Tibial nerve (tissue), 4 donors: ENCODE measurements at regions not wholly inside any gene's neighbourhood (a gene's known extent, or its start where the extent isn't known, plus 50 kb on each side); places are given as distances from the start of the nearest gene placed in this dataset.

Experiments
- EP300 ChIP-seq, 2 donors: sonication (generic); formaldehyde crosslinking; IDR thresholded peaks; one replicate each; pipeline ENCODE4 v1.6.1; 2017; ENCODE audit warnings: antibody characterized with exemption in 2 of 2, mild to moderate bottlenecking in 1 of 2
- TF ChIP-seq, protein P1 (sequence below), 5 experiments: fragments of 200-600 bp in 3 of 5; fragments of 450-650 bp in 2 of 5; sonication (generic) in 3 of 5; IDR thresholded peaks; one replicate each; pipeline ENCODE4 v1.5.1; 2016 to 2019; ENCODE audit warnings: antibody characterized with exemption in 5 of 5, mild to moderate bottlenecking in 3 of 5, moderate library complexity in 2 of 5

DNA sequence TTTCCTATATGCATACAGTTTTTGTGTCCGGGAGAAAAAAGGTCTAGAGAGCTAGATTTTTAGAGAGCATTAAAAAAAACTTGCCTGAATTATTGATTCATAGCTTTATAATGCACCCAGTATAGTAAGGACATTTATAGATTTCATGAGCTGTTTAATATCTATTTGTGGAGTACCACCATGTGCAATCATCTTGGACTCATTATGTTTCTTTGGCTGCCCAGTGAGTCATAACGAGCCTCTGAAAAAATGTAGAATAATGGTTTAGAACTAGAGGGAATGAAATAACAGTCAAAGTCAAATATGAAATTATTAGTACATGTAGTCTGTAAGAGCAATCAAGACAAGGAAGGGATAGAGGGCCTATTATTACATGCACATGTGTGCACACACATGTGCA, 350.0 kb downstream of the CD83 start:
- TF ChIP-seq, protein P1, sequence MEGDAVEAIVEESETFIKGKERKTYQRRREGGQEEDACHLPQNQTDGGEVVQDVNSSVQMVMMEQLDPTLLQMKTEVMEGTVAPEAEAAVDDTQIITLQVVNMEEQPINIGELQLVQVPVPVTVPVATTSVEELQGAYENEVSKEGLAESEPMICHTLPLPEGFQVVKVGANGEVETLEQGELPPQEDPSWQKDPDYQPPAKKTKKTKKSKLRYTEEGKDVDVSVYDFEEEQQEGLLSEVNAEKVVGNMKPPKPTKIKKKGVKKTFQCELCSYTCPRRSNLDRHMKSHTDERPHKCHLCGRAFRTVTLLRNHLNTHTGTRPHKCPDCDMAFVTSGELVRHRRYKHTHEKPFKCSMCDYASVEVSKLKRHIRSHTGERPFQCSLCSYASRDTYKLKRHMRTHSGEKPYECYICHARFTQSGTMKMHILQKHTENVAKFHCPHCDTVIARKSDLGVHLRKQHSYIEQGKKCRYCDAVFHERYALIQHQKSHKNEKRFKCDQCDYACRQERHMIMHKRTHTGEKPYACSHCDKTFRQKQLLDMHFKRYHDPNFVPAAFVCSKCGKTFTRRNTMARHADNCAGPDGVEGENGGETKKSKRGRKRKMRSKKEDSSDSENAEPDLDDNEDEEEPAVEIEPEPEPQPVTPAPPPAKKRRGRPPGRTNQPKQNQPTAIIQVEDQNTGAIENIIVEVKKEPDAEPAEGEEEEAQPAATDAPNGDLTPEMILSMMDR (IDR thresholded peaks at IDR 0.05): no peak
- no peak for TF ChIP-seq EP300 (IDR thresholded peaks at IDR 0.05)
